HG02870 (cell line): ENCODE measurements at regions not wholly inside any gene's neighbourhood (a gene's known extent, or its start where the extent isn't known, plus 50 kb on each side); places are given as distances from the start of the nearest gene placed in this dataset.
"Not testable (repeated sequence)": the region's sequence is repeated elsewhere in the genome, so short reads cannot be mapped to it uniquely, and the experiment has no call there.

Experiments
- ATAC-seq: cut with Tn5 transposase; IDR thresholded peaks from one replicate; pipeline ENCODE4 v1.9.1; 2021; ENCODE audit warnings: mild to moderate bottlenecking, moderate library complexity; ENCODE audit not compliant: unreplicated experiment

GRCh38 chr10:108633046-108633445, 1290.3 kb downstream of the XPNPEP1 start:
- no peak for ATAC-seq

- ATAC-seq: no peak
These were observed 1291.2 kb downstream of the XPNPEP1 start for GRCh38 chr10:108632144-108632543.

GRCh38 chr10:108631332-108631731, 1292.0 kb downstream of the XPNPEP1 start:
- ATAC-seq: peak; percentile 89

- no peak for ATAC-seq
These were observed 1293.5 kb downstream of the XPNPEP1 start for GRCh38 chr10:108629834-108630233.

DNA sequence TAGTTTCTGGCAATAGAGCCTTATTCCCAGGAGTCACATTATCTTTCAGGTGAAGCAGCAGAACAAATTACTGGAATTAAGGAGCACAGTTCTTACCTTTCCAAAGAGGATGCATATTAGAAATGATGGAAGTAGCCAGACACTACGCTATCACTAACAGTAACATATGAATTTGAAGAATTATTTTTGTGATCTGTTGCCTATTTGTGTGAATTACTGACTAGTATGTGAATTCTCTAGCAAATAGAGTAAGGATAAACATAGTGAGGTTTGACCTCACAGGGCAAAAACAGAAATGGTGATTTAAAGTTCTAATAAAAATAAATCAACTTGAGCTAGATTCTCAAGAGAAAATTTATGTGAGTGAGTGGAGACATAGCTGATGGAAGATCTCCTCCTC, 1299.3 kb downstream of the XPNPEP1 start:
- no peak for ATAC-seq

DNA sequence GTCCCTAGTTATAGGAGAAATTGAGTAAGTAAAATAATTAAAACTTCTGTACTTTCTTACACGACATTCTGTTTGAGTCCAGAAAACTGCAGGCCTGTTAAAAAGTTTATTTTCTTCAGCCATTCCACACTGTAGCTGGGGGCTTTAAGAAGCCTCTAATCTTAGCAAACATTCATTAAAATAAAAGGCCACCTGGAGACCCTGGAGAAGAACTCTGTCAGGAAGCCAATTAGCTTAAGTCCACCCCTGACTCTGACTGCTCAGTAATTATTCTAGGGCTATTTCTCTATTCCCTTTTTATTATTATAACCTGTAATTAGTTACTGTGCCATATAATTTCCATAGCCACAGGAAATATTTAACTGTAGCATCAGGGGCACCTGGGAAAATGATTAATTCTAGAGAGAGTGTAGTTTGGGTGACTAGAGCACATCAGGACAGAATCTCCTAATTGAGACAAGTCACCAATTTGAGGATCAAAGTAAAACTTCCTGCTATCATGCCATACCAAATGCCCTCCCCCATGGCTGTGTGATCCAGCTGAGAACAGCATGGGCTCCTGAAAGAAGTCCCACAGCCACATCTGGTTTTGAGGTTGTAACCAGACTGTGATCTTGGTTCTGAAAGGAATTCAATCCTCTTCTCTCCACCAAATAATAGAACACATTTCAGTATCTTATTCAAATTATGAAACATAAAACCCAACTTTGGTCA, 1302.3 kb downstream of the XPNPEP1 start:
- no peak for ATAC-seq

GRCh38 chr10:108616559-108617285, 1306.6 kb downstream of the XPNPEP1 start:
- peak; percentile 54 for ATAC-seq

- ATAC-seq: no peak
These were observed 1307.6 kb downstream of the XPNPEP1 start for GRCh38 chr10:108615576-108616320.

GRCh38 chr10:108612485-108612884, 1310.8 kb downstream of the XPNPEP1 start:
- no peak for ATAC-seq

DNA sequence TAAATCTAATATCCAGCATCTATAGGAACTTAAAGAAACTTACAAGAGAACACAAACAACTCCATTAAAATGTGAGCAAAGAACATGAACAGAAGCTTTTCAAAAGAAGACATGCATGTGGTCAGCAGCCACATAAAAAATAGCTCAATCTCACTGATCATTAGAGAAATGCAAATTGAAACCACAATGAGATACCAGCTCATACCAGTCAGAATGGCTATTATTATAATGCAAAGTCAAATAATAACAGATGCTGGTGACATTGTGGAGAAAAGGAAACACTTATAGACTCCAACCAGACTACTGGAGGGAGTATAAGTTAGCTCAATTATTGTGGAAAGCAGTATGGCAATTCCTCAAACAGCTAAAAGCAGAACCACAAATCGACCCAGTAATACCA, 1314.5 kb downstream of the XPNPEP1 start:
- ATAC-seq: no peak

DNA sequence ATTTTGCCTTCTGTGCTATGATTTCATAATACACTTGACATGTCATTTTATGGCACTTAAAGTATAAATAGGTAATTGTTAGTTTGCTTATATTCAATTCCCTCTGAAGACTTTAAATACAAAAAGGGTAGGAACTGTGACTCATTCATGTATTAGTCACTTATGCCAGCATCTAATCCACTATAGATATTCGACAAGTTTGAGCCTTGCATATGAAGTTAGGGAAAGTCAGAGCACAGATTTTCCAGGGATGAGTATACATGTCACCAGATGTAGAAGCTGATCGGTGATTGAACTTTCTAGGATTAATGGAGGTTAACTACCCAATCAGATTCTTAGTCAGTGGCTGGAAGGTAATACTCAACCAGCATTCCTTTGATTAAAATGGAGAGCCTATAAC, 1321.5 kb downstream of the XPNPEP1 start:
- ATAC-seq: no peak

DNA sequence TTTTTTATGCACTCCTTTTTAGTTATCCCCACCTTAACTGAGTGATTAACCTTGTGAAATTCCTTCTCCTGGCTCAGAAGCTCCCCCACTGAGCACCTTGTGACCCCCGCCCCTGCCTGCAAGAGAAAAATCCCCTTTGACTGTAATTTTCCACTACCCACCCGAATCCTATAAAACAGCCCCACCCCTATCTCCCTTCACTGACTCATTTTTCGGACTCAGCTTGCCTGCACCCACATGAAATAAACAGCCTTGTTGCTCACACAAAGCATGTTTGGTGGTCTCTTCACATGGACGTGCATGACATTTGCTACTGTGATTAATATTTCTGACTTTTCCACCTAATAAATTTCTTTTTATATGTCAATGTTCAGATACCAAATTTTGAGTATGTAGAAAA, 1322.8 kb downstream of the XPNPEP1 start:
- ATAC-seq: not testable (repeated sequence)

DNA sequence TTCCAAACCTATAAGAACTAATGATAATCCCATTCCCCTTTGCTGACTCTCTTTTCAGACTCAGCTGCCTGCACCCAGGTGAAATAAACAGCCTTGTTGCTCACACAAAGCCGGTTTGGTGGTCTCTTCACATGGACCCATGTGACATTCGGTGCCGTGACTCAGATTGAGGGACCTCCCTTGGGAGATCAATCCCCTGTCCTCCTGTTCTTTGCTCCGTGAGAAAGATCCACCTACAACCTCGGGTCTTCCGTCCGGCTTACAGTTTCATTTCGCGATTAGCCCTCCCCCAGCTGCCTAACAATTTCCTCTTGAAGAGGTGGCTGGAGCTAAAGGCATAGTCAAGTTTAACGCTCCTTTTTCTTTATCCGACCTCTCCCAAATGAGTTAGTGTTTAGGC, 1324.0 kb downstream of the XPNPEP1 start:
- ATAC-seq: not testable (repeated sequence)

DNA sequence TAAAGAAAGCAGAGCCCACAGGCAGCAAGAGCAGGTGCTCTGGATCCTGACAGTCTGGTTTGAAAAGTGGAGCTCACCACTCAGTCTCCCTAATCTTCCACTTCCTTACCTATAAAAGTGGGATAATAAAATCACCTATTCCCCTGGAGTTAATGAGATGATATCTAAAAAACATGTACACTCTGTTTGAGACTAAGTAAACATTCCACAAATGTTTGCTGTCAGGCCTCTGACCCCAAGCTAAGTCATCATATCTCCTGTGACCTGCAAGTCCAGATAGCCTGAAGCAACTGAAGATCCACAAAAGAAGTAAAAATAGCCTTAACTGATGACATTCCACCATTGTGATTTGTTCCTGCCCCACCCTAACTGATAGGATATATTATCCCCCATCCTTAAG, 1324.5 kb downstream of the XPNPEP1 start:
- ATAC-seq: no peak

- ATAC-seq: no peak
These were observed 1325.0 kb downstream of the XPNPEP1 start for GRCh38 chr10:108598320-108598695.

GRCh38 chr10:108597657-108598319, 1325.5 kb downstream of the XPNPEP1 start:
- ATAC-seq: no peak

GRCh38 chr10:108597031-108597430, 1326.3 kb downstream of the XPNPEP1 start:
- no peak for ATAC-seq

DNA sequence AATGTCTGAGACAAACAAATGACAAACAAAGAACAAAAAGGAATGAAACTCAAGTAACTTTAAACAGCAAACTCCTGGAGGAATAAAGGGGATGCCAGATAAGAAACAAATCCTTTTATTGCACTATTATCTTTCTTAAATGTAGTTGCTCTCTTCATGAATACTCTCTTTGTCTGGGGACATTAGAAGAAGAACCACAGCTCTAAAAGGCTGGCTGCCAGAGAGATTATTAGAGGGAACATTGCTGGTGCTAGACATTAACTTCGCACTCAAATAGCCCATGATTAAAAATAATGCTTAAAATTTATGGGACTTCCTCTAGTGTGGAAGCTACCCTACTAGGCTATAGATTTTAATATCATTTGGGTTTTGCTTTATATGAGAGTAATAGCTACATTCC, 1330.4 kb downstream of the XPNPEP1 start:
- ATAC-seq: no peak

DNA sequence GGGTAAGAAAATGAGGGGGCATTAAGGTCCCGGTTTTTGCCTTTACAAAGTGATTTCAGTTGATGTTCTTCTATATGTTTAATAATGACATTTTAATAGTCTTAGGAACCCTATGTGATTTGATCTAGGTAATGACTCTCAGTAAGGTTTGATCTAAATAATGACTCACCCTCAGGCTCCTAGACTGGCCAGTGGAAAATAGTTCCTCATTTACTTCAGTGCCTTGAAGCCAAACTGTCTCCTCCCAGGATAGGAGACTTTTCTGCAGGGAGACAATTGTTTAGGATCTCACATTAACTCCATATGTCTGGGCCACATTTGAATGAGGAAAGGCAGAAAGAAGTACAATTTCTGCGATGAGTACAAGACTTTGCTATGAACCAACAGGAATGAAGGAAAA, 1331.9 kb downstream of the XPNPEP1 start:
- ATAC-seq: no peak

- no peak for ATAC-seq
These were observed 1336.9 kb downstream of the XPNPEP1 start for GRCh38 chr10:108586424-108586823.

GRCh38 chr10:108583877-108584276, 1339.4 kb downstream of the XPNPEP1 start:
- no peak for ATAC-seq
